Progenitor cell of endocrine pancreas (in vitro differentiated cells): ENCODE measurements at regions not wholly inside any gene's neighbourhood (a gene's known extent, or its start where the extent isn't known, plus 50 kb on each side); places are given as distances from the start of the nearest gene placed in this dataset.

Experiments
- DNase-seq: peaks from one replicate; pipeline ENCODE4 v3.0.0; 2021; ENCODE audit warnings: low spot score; ENCODE audit not compliant: unreplicated experiment
- H3K27ac Mint-ChIP-seq: 2 replicates; pipeline ENCODE4 v1.8.0; 2021; ENCODE audit warnings: mild to moderate bottlenecking, moderate library complexity, mixed read lengths
- H3K27me3 Mint-ChIP-seq: 2 replicates; pipeline ENCODE4 v1.8.0; 2021; ENCODE audit warnings: mixed read lengths
- H3K36me3 Mint-ChIP-seq: 2 replicates; pipeline ENCODE4 v1.8.0; 2022; ENCODE audit warnings: mixed read lengths; ENCODE audit not compliant: insufficient read depth
- H3K4me1 Mint-ChIP-seq: 2 replicates; pipeline ENCODE4 v1.8.0; 2021; ENCODE audit warnings: low read depth, mixed read lengths
- H3K4me3 Mint-ChIP-seq: 2 replicates; pipeline ENCODE4 v1.8.0; 2021; ENCODE audit warnings: low read depth, mild to moderate bottlenecking, moderate library complexity, mixed read lengths
- H3K9me3 Mint-ChIP-seq: 2 replicates; pipeline ENCODE4 v1.8.0; 2021; ENCODE audit warnings: low read depth, mixed read lengths
- CTCF ChIP-seq: fragments of 200-600 bp; sonication (generic); IDR thresholded peaks from one replicate; pipeline ENCODE4 v1.5.0; 2021; ENCODE audit warnings: antibody characterized with exemption, mild to moderate bottlenecking; ENCODE audit not compliant: unreplicated experiment

GRCh38 chr6:168724669-168725570, 283.9 kb downstream of the SMOC2 start:
- H3K27me3 Mint-ChIP-seq: no peaks in the 10 kb centered on the region
- H3K27ac Mint-ChIP-seq: no peak overlapping the region
- peaks cover 4% of the 10 kb centered on the region for H3K4me1 Mint-ChIP-seq
- peaks cover 3% of the 10 kb centered on the region for H3K9me3 Mint-ChIP-seq
- no peaks in the 10 kb centered on the region for H3K36me3 Mint-ChIP-seq
- H3K4me3 Mint-ChIP-seq: no peak overlapping the region
- no peak for DNase-seq
- TF ChIP-seq CTCF: no peak

- H3K36me3 Mint-ChIP-seq: no peaks in the 10 kb centered on the region
Observed at GRCh38 chr6:168724033-168724432, 283.0 kb downstream of the SMOC2 start.

GRCh38 chr6:168722397-168722796, 281.4 kb downstream of the SMOC2 start:
- Mint-ChIP-seq H3K27me3 (no peaks in the 10 kb centered on the region), H3K4me1 (peaks cover 4% of the 10 kb centered on the region), H3K9me3 (peaks cover 3% of the 10 kb centered on the region), H3K27ac (no peak overlapping the region), H3K36me3 (no peaks in the 10 kb centered on the region), H3K4me3 (no peak overlapping the region)
- TF ChIP-seq CTCF: no peak
- DNase-seq: no peak

More at GRCh38 chr6:168724033-168724432, 283.0 kb downstream of the SMOC2 start:
- no peak overlapping the region for H3K27ac Mint-ChIP-seq
- peaks cover 4% of the 10 kb centered on the region for H3K4me1 Mint-ChIP-seq
- H3K27me3 Mint-ChIP-seq: no peaks in the 10 kb centered on the region
- no peak for DNase-seq
- TF ChIP-seq CTCF: no peak
- no peak overlapping the region for H3K4me3 Mint-ChIP-seq
- H3K9me3 Mint-ChIP-seq: peaks cover 3% of the 10 kb centered on the region

- no peak for DNase-seq
- no peaks in the 10 kb centered on the region for H3K36me3 Mint-ChIP-seq
- peaks cover 4% of the 10 kb centered on the region for H3K4me1 Mint-ChIP-seq
- H3K27me3 Mint-ChIP-seq: peaks cover 3% of the 10 kb centered on the region
- H3K9me3 Mint-ChIP-seq: peaks cover 3% of the 10 kb centered on the region
- no peak overlapping the region for H3K4me3 Mint-ChIP-seq
- H3K27ac Mint-ChIP-seq: no peak overlapping the region
- TF ChIP-seq CTCF: no peak
Observed at GRCh38 chr6:168721571-168721970, 280.6 kb downstream of the SMOC2 start.

GRCh38 chr6:168719901-168720300, 278.9 kb downstream of the SMOC2 start:
- H3K27ac Mint-ChIP-seq: no peak overlapping the region
- peaks cover 3% of the 10 kb centered on the region for H3K9me3 Mint-ChIP-seq
- TF ChIP-seq CTCF: no peak
- no peak overlapping the region for H3K4me3 Mint-ChIP-seq
- DNase-seq: no peak
- H3K4me1 Mint-ChIP-seq: no peaks in the 10 kb centered on the region
- no peaks in the 10 kb centered on the region for H3K36me3 Mint-ChIP-seq
- peaks cover 6% of the 10 kb centered on the region for H3K27me3 Mint-ChIP-seq
